GM12872 (cell line): ENCODE measurements at regions not wholly inside any gene's neighbourhood (a gene's known extent, or its start where the extent isn't known, plus 50 kb on each side); places are given as distances from the start of the nearest gene placed in this dataset.

Experiments
- CTCF ChIP-seq: IDR thresholded peaks from 3 replicates; pipeline ENCODE4 v1.5.1; 2011; ENCODE audit warnings: low read depth, mild to moderate bottlenecking, low read length, moderate library complexity; ENCODE audit not compliant: insufficient read depth

DNA sequence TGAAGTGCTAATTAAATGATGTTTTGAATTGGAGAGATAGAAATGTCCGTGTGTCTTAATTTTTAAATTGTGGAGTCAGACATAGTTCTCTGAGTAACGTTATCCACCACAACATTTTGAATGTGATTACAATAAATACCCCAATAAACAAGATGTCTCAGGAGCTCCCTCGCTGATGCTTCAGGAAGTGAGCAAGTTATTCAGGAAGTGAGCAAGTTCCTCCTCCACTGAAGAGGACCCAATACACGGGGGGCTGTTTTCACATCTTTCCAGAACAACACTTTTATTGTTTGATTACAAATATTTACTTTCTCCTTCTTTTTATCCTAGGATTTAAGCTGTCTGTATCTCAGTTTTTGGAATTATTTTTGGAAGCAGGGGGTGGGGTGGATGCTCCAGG is 363.8 kb downstream of the LRRC70 start:
- TF ChIP-seq CTCF, result no peak

GRCh38 chr5:62938927-62939326 is 360.3 kb downstream of the LRRC70 start:
- TF ChIP-seq CTCF, result no peak

DNA sequence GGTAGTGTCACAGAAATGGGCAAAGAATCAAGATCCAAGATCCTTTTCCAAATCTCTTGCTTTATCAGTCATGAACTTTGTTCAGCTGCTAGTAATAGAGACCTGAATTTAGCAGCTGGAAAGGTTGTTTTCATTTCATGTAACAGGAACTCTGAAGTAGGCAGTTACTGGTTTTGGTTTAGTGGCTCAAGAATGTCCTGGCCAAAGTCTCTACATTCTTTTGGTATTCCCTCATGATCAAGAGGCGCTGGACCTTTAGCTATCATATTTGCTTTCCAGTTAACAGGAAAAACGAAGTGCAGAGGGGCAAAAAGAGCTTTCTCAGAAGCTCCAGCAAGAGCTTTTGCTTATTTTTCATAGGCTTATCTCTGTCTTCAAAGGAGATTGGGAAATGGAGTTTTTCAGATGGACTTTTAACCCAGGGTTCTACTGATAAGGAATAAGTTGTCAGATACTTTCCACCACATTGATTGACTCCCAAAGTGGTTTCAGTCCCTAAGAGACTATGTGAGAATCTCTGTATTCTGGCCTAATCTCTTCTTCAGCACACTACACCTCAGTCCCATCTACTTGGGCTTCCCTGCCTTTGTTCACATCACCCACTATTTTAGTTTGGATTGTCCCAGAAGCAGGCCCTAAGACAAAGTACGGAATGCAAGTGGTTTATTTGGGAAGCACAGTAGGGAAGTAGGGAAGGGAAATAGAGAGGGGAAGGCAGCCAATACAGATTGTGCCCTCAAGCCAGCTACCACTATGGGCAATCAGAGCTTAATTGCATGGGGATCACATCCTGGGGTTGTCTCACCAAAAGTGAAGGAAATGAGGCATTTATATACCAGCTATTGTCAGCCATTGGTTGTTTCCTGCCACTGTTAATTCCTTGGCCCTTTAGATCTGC is 359.3 kb downstream of the LRRC70 start:
- no peak for TF ChIP-seq CTCF

DNA sequence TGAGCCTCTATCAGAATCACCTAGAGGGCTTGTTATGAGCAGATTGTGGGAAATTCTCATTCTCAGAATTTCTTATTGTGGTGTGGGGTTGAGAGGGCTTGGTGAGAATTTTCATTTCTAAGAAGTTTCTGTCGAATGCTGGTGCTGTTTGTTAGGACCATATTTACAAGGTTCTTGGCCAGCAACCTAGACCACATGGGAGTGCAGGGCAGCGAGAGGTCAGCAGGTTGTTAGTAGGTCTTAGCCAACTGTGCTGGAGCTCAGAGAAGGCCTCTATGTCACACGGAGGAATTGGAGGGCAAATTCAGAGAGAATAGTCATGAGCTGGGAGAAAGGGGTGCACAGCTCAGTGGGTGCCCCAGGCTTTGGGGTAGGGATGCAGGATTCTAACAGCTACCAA is 357.0 kb downstream of the LRRC70 start:
- TF ChIP-seq CTCF, result no peak

DNA sequence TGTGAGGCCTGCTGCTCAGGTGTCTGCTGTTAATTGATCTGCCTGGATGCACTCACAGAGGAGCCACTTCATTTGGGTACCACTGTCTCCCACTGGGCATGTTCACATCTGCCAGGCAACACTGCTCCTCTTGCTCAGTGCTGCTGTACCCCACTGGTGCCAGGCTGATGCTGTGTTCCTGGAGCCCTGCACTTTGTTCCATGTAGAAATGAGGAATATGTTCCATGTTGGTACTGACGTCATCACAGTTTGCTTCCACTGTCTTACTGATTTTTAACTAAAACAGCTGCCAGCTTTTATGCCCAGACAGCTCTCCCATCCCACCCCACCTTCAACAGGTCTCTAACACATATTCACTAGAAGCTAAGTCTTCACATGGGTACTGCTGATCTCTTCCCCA is 355.7 kb downstream of the LRRC70 start:
- no peak for TF ChIP-seq CTCF

DNA sequence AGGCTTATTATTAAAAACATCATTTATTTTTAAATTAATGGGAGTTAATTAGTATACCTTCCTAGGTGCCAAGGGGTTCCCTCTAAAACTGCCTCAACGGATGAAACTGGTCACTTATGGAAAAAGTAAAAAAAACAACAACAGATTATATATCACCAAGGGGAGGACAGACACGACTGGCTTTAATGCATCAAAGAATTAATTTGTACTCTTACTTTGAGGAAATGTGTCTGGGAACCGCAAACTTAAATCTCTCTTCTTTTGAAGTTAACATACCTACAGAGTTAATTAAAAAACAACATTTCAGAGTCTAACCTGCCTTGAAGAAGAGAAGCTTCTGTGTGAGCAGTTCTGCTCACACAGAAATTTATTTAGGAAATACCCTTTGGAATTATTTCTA is 354.6 kb downstream of the LRRC70 start:
- TF ChIP-seq CTCF, result no peak

DNA sequence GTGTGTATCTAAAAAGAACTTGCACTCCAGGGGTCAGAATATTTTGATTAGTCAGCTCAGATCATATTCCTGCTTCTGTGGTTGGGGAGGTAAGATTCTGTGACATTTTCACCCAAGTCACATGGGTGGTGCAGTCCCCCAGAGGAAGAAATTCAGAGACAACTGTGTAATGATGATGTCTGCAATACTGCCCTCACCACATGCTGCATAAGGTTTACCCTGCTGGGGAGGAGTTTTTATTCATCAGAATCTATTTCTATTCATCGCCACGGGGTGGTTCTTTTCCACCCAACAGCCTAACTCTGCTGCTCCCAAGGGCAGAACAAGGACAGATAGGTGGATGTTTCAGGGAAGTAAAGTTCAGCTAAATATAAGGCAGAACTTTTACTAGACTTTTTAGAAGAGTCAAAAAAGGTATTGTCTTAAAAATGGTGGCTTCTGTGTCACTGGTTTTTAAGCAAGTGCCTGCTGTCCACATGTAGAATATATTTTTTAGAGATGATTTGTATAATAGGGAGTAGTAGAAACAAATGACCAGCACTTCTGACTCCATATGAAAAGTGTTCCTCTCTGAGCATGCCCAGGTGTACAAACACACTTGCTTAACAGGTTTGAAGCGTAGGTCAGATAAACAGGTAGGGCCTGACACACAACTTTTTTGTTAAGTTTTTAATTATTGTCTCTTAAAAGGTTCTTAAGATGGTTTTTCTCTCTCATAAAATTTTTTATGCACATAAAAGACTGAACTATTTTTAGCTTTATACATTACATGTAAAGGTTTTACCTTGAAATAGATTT is 352.7 kb downstream of the LRRC70 start:
- no peak for TF ChIP-seq CTCF
